ENCODE measurements at regions not wholly inside any gene's neighbourhood (a gene's known extent, or its start where the extent isn't known, plus 50 kb on each side); places are given as distances from the start of the nearest gene placed in this dataset.

GRCh38 chr4:164188236-164188635 lies 565.7 kb upstream of the SMIM31 start:
- H3K36me3 ChIP-seq = no peaks in the 10 kb centered on the region
- H3K27me3 ChIP-seq = no peaks in the 10 kb centered on the region
- intact Hi-C loops (cut with DNase I) = no loop called here
- no peaks in the 10 kb centered on the region for H3K4me1 ChIP-seq
- H3K4me3 ChIP-seq = no peak overlapping the region
- no peak for TF ChIP-seq CTCF (IDR thresholded peaks at IDR 0.05)
- H3K9me3 ChIP-seq = no peaks in the 10 kb centered on the region
- no peak overlapping the region for H3K27ac ChIP-seq
- ATAC-seq (no peak), DNase-seq (peak in 1 of 4 donors; percentile 64)

GRCh38 chr4:164192844-164193243 lies 561.1 kb upstream of the SMIM31 start:
- Histone ChIP-seq H3K36me3 (no peaks in the 10 kb centered on the region), H3K4me3 (no peak overlapping the region), H3K27me3 (no peaks in the 10 kb centered on the region), H3K4me1 (no peaks in the 10 kb centered on the region), H3K27ac (no peak overlapping the region), H3K9me3 (no peaks in the 10 kb centered on the region)
- TF ChIP-seq CTCF (IDR thresholded peaks at IDR 0.05) = no peak
- intact Hi-C loops (cut with DNase I) = no loop called here
- no peak for ATAC-seq
- no peak for DNase-seq

- no peaks in the 10 kb centered on the region for H3K4me1 ChIP-seq
- H3K9me3 ChIP-seq = no peaks in the 10 kb centered on the region
- H3K36me3 ChIP-seq = no peaks in the 10 kb centered on the region
- H3K27ac ChIP-seq = no peak overlapping the region
- no peak overlapping the region for H3K4me3 ChIP-seq
- no peaks in the 10 kb centered on the region for H3K27me3 ChIP-seq
- ATAC-seq = no peak
- intact Hi-C loops (cut with DNase I) = no loop called here
- no peak for DNase-seq
- no peak for TF ChIP-seq CTCF (IDR thresholded peaks at IDR 0.05)
Observed at GRCh38 chr4:164193676-164194075, 560.3 kb upstream of the SMIM31 start.

- Histone ChIP-seq H3K36me3 (no peaks in the 10 kb centered on the region), H3K27ac (no peak overlapping the region), H3K4me1 (no peaks in the 10 kb centered on the region), H3K4me3 (no peak overlapping the region), H3K27me3 (no peaks in the 10 kb centered on the region), H3K9me3 (no peaks in the 10 kb centered on the region)
- ATAC-seq (no peak), DNase-seq (no peak)
- intact Hi-C loops (cut with DNase I) = no loop called here
- TF ChIP-seq CTCF (IDR thresholded peaks at IDR 0.05) = no peak
Observed at GRCh38 chr4:164197556-164197955, 556.4 kb upstream of the SMIM31 start.

- no peak overlapping the region for H3K4me3 ChIP-seq
- no peaks in the 10 kb centered on the region for H3K36me3 ChIP-seq
- no peak for TF ChIP-seq CTCF (IDR thresholded peaks at IDR 0.05)
- no peaks in the 10 kb centered on the region for H3K27me3 ChIP-seq
- H3K4me1 ChIP-seq = no peaks in the 10 kb centered on the region
- H3K27ac ChIP-seq = no peak overlapping the region
- intact Hi-C loops (cut with DNase I) = no loop called here
- ATAC-seq (no peak), DNase-seq (no peak)
- H3K9me3 ChIP-seq = no peaks in the 10 kb centered on the region
Observed at GRCh38 chr4:164203476-164203875, 550.5 kb upstream of the SMIM31 start.

Data from left lung (tissue), 4 donors.